ENCODE measurements at regions not wholly inside any gene's neighbourhood (a gene's known extent, or its start where the extent isn't known, plus 50 kb on each side); places are given as distances from the start of the nearest gene placed in this dataset.

DNA sequence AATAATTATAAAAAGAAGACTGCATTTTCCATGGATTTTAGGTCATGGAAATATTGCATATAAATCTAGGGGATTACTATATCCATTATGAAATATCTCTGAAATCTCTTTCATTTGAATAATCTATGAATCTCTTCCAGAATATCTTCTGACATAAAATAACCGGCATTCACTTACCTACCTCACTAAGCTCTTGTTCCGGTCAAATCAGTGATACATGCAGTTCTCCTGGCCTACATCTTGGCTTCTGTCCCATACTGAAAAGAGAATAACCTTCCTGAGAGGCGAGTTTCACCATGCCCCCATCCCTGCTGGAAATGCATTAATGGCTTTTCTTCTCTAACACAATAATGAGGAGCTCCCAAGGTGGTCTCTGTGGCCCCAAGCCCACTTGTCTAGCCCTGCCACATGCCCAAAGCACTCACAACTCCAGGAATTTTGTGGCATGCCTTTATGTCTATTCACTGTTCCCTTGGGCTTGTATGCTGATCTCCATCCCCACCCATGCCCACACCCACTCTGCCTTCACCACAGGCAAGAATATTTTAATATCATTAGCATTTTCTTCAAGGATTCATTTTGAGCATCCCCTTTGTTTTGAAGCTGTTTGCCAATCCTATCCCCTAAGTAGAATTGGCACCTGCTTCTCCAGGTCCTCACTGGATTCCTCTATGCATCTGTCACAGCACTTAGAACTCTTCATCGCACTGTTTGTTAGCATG, 401.6 kb downstream of the COG6 start:
- DNase-seq: no peak

DNA sequence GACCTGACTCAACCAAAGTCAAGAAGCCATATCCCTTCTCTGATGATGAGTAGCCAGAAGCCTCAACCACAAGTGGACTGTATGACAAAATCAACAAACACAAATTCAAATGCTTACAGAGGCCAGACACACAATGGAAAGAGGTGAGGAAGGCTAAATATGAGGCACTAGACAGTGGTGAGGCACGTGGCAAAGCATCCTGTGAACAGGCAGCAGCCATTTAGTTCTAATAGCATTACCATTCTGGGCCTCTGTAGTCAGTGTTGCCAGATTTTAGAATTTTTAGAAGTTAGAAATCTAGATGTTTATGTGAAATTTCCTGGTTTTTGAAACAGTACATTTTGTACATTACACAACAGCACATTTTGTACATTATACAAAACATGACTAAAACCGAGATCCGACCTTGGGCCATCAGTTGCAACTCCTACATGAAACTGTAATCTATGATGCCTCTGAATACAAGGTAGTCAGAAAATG, 403.3 kb downstream of the COG6 start:
- DNase-seq: no peak

DNA sequence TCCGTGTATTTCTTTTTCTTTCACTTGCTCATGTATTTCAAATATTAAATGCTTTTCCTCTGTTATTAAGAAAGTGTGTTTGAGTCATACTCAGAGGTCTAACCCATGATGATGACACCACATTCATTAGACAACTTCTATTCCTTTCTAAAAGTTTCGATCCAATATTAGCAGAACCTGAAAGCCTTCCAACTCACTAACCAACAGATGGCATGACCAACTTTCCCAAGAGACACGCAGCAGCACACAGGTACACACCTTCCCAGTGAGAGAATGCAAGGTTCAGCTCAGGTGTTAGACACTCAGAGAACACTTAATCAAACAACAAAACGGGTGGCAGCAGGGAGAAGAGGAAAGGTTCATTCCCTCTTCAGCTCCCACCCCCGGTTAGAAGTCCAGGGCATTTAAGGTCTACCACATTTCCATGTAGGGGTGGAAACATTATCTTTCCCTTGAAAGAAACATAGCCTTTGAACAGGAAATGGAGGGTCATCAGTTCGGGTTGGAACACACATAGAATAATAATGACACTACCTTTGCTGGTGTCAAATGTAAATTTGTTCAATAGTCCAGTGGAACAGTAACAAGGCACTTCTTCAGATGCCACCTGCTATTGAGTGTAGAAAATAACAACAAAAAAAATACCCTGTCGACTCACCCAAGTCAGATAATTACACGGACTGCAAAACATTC, 404.2 kb downstream of the COG6 start:
- DNase-seq: no peak

DNA sequence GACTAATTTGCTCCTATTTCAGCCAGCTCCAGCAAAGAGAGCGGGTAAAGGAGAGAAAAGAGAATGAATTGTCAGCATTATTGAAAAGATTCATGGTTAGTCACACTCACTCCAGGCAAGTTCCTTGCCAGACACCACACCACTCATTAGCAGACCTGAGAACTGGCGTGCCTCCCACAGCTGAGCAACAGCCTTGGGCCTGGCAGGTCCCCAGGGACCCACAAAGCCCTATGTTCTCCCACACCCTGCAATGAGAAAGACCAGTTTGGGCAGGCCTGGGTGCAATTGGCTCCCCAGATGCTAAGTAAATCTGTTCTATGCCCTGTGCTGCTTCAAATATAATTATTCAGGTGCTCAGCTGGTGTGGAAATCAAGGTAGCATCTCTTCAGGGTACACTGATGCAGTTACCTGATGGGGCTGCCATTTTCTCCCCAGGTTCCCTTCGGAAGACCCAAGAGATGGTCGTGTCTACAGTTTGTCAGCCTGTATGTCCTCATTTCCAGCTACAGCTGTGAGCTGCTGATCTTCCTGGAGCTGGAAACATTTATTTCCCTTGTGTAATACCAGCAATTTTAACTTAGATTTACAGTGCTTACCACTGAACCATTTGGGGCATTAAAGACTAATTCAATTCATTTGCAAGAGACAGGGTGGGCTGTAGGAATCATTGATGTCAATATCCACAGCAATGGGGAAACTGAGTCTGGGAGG, 405.0 kb downstream of the COG6 start:
- DNase-seq: no peak

DNA sequence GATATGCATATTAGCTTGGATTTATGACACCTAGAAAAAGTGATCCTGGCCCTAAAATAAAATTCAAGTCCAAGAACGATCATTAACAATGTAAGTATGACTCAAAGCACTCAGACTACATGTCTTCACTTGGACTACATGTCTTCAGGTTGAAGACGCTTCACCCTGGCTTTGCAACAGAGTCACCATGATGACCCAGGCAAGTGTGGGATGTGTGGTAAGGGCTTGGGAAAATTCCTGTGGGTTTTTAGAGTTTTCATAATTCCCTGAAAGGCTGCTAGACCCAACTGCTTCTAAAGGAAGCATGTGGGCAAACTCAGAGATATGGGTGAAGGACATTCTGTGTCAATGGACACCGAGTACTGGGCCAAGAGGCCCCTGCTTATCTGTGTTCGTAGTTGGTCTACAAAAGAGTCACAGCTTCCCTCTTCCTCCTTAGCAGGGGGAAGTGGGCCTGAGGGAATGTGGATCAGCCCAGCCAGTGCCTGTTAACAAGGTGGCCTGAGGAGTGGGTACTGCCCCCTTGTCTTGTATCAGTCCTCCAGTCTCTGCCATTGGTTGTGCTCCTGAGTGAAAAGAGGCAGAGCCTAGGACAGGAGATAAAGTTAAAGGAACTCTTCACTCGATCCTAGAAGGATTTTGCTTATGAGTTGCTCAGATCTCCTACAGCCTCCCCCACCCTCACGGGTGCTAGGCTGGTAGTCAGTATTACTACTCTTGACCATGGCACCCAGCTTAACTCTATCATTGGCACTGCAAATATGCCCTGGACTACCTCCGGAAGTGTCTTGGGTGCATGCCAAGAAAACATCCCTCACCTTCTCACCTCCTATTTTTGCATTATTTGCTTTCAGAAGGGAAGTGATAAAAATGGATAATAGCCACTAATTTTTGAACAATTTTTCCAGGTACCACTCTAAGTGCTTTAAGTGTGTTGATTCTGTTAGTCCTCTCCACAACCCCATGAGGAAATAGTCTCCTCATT, 406.3 kb downstream of the COG6 start:
- DNase-seq: no peak

DNA sequence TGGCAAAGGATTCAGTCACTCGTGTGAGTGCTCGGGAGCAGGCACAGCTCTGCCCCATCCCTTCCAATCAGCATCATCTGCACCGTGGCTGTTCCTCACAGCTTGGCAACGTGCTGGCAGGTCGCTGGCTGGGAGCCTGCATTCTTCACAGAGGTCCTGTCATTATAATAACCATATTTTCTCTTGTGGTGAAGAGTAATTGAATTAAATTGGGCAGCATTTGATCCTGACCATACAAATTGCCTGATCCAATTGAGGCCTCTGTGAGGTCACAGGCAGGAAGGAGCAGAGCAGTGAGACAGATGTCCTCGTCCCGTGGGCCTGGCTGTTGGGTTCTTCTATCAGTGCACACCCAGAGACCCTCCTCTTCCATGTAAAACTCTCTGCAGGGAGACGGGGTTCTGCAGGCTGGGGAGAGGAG, 407.8 kb downstream of the COG6 start:
- DNase-seq: no peak

DNA sequence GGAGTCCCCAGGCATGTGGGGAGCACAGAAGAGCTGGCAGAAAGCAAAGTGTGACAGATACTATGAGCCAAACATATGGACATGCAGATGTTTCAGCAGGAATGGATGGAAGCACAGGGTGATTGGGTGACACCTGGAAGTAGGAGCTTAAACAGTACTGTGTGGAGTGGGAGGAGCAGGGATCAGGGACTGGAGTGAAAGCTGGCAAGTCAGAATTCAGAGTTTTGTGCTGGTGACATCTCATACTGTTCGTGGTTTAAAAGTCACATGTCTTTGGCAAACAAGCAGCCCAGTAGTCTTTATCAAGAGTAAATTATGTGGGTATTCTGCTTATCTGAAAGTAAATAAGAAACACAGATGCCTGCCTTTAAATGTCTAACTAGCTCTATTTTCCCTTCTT, 408.2 kb downstream of the COG6 start:
- no peak for DNase-seq

DNA sequence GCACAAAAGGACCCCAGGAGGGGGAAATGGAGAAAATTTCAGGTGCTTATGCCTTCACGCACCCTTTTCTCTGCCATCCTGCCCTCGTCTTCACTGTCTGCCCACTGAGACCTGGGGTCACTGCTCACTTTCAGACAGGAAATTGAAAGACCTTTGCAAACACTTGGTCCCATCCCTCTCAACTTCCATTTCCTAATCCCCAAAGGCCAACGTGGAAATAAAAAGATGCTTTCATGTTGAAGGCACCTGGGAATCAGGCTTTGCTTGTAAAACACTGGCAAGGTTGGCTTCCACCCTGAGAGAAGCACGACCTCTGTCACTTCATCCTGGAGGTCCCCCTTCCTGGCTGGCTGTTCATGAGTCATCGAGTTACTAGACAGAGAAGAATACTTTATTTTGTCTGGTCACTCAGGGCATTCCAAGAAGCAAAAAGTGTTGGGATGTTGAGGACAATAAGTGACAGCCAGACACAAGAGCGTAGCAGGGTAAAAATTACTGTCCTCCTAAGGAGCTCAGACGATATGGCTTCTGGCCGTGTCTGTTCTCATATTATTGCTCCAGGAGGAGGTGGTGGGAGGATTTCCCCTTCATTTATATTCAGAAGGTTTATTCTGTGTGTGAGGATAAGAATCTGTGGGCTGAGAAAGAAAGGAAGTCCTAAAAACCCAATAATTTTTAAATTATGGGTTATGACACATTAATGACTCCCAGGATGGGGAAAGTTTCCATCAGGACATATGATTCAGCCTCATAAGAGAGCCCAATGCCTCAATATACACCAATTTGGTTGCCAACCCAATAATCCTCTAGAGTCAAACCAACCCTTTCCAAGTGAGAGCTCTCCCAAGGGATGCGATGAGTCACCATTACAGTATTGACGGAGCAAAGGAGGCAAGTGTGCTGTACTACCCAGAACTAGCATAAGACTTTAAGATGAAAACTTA, 409.0 kb downstream of the COG6 start:
- no peak for DNase-seq

DNA sequence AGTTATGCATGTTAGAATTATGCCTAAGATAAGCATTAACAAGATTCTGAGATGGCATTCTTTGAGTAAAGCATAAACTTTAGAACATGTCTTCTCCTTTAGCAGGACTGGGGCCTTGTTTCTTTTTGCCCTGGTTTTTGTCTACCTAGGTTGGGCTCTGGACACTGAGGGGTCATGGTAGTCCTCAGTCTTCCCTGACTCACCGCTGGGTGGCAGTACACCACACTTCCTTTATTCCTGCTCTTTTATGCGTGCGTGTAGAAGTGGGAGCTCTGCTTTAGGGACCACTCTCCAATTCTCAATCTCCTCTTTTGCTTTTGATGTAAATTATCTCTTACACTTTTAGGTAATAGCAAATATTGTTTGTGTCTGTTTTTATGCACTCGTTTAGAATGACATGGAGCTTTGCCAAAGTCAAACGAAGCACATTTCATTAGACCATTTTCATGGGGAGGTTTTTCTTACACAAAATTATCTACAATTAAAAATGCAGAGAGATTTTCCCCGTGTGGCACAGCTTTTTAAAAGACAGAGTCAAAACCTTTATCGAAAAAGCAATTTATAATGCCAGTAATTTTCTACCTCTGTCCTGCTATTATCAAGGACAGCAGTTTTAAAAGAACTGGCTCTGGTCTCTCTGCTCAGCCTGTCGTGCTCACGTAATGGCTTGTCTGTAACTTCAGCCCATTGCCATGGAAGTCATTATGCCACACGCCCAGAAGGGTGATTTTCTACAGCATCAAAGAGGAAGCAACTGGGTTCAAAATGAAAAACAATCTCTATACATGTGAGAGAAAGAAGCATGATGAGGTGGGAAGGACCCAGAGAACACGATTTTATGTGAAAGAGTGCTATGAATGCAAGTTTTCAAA, 413.9 kb downstream of the COG6 start:
- DNase-seq: peak; percentile 2 to 52

DNA sequence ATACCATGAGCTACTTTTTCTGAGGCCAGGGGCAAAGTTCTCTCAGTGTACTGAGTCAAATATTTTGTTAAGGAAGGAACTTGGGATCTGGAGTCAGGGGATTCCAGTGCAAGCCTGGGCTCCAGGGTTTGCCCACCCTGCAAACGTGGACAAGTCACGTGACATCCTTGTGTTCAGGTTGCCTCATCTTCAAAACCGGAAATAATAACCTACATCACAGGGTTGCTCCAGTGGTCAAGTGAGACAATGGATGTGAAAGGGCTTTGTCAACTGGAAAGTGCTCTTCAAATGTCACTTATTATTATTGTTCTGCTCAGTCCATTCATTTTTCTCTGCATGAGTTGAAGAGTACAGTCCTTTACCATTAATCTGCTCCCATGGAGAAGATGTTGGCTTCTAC, 414.9 kb downstream of the COG6 start:
- no peak for DNase-seq

DNA sequence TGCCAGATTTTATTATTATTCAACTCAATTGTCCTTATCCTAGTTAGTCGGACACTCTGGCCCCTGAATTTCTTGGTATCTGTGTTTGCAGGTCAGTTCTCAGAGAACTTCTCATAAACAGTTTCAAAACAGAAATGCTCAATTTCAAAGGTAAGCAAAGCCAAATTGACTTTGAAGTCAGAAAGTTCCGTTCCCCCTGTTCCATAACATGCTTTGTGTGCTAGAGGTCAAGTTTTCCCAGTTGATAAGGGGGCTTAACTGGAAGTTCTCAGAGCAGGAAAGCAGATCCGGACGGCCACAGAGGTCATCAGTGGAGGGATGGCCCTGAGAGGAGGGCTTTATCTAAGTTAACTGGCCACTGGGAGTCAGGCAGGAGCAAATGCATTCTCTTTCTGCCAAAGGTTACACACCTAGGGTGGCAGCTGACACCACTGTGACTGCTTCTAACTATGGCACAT, 417.2 kb downstream of the COG6 start:
- DNase-seq: no peak

DNA sequence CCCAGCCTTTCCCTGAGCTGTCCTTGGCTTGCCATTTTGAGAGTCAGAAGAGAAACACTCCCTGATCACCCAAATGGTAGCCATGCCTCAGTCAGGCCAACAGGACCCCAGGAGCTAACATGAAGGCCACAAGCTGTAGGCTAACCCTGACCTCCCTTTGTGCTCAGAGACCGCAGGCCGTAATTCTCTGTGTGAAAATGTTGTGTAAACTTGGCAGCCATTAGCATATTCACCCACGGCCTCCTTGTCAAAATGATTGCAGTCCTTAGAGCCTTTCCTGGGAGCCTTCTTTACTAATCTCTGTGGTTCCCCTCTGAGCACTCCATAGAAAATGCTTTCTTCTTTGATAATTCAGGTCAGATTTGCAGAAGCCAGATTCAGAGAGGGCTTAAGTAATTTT, 418.9 kb downstream of the COG6 start:
- no peak for DNase-seq

DNA sequence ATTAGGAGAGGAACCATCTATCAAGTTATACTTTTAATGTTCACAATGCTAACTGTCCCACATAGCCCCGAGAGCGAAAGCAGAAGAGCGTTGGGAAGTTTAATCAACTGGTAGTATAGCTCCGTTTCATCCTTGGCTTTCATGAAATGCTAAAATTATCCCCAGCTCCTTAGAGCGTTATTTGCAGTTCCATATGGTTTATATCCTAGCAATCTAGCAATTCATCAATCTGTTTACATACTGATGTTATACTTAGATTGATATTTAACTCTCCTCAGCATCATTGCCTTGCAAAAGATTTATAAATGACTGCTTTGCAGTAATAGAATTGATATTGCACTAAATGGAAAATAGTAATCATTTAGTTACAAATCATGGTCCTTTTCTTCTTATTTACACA, 419.8 kb downstream of the COG6 start:
- DNase-seq: no peak

DNA sequence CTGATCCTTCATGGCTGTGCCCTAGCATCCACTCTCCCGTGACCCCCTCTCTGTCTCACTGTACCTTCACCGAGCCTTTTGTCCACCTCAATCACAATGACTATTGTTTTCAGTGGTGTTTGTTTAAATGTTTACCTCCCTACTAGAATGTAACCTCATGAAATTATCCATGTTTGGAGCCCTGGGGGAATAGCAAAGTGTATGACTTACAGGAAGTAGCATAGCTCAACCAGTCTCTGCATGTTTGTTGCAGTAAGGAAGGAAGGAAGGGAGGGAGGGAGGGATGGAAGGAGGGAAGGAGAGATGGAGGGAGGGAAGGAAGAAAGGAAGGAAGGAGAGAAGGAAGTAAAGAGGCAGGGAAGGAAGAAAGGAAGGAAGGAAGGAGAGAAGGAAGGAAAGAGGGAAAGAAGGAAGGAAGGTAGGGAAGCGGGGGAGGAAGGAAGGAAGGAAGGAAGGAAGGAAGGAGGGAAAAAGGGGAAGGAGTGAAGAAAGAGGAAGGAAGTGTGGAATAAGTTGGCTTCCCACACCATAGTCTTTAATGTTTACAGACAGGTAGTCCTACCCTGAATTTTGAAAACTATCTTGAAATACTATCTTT, 421.4 kb downstream of the COG6 start:
- DNase-seq: no peak

DNA sequence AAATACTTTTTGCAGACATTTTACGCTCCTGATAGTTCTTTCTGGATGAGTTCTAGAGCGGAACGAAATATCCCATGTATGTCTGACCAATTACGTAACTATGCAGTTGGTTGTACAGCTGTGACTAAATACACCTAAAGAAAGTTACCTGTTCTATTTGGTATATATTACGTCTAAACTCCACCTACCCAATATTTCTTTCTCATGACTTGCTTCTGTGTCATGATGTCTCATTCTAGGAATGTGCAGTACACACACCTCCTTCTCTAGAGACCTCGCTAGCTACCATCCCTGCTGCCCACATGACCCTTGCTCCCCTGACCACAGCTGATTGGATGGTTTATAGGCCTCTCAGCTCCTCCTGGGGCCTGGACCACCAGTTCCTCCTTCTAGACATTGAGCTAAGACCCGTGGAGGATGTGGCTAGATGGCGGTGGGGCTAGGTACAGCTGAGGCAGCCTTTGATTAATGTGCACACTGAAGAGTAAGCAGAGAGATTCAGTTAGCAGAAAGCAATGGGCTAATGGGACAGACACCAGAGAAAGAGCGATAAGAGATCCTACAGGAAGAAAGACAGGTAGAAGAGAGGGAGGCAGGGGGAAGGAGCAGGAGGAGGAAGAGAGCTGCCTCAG, 422.1 kb downstream of the COG6 start:
- DNase-seq: no peak

DNA sequence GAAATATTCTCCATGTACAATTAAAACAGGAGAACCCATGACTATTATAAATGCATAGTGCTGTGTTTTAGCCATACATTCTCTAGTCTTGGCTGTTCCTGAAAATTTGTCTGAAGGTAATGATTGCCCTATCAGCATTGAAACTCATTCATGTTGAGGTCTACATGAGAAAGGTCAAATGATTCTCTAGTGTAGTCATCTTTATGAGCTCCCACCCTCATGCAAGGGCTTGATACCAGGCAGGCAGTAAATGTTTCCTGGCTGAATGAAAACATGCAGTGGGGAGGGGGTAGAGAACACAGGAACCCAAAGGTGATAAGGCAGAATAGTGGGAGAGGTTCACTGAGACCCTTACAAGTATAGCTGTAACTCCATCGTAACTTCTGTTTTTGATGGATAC, 424.3 kb downstream of the COG6 start:
- no peak for DNase-seq

DNA sequence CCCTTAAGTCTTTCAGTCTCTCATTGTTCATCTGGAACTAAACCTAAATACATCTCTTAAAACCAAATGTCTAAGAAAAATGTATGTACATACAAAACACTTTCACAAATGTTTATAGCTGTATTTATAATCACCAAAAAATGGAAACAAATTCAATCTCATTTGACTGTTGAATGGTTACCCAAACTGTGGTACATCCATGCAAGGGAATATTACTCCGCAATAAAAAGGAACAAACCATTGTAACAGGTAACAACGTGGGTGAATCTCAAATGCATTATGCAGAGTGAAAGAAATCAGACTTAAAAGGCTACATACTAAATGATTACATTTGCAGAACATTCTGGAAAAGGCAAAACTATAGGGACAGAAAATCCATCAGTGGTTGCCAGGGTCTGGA, 425.2 kb downstream of the COG6 start:
- DNase-seq: no peak

DNA sequence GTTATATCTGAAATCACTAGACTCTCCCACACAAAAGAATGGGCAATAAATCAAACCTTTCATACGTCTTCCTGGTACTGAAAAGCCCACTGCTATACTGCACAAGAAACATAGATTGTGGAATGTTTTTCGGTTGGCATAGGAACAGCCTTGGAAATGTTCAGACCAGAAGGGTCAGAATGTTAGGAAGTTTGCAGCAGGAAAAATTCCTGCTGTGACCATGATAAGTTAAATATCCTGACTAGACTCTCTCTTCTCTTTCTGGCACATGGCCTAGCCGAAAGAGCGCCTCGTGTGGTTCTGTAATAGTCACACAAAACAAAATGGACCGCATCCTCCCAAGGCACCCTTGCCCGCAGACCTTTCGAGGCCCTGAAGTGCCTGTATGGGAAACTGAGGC, 427.2 kb downstream of the COG6 start:
- DNase-seq: no peak

DNA sequence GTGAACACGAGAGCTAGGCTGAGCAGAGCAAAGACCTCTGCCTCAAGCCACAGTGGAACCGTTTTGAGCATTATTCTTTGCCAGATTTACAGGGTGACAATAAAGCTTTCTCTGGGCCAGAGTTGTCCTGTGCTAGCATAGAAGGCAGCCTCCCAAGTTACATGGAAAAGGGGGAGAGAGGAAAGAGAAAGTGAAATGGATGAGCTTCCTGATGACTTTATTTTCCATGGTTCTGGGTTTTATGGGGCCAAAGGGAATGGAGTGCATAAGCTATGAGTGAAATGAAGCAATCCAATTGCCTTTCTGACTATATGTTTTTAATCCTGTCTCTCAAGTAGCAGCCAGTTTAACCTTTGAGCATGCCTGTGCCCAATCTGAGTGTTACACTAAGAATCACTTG, 428.4 kb downstream of the COG6 start:
- no peak for DNase-seq

DNA sequence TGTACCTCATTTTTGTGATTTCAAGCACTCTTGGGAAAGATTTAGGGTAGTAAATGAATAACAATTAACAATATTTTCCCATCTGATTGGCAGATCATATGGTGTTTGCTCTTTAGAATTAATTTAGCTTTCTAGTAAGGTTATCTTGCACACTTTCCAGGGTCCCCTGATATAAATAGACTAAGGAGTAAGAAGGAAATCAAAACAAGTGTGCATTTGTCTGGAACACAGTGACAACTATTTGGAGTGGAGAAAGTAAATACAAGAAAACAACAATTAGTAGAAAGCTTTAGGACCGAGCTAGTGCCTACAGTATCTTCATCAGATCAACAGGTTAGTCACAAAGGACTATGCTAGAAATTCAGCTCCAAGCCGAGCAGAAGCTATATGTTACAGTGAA, 429.5 kb downstream of the COG6 start:
- no peak for DNase-seq
